BJ (cell line): ENCODE measurements at regions not wholly inside any gene's neighbourhood (a gene's known extent, or its start where the extent isn't known, plus 50 kb on each side); places are given as distances from the start of the nearest gene placed in this dataset.

Experiments
- CTCF ChIA-PET: fragments of 350-600 bp; formaldehyde crosslinking; extraction: SDS; loops from one replicate; lab custom pipeline; 2021; ENCODE audit warnings: antibody characterized with exemption, inconsistent platforms; lab: Yijun Ruan, JAX
- POLR2A ChIA-PET: fragments of 300-600 bp; sonication (Branson Sonifier 250); formaldehyde crosslinking; extraction: SDS; loops from one replicate; lab custom pipeline; 2021; ENCODE audit warnings: antibody characterized with exemption; lab: Charles Lee
- DNase-seq: peaks from one replicate; pipeline ENCODE4 v3.0.0-alpha.2; 2011; ENCODE audit warnings: low read depth
- H3K27me3 ChIP-seq: 2 replicates; pipeline ENCODE4 v1.6.0; 2011; ENCODE audit warnings: low read length; ENCODE audit not compliant: control insufficient read depth, insufficient read depth
- H3K36me3 ChIP-seq: 2 replicates; pipeline ENCODE4 v1.5.1; 2011; ENCODE audit warnings: low read length; ENCODE audit not compliant: control insufficient read depth, insufficient read depth
- H3K4me3 ChIP-seq: 2 replicates; pipeline ENCODE4 v1.5.1; 2011; ENCODE audit warnings: low read depth, mild to moderate bottlenecking, control low read depth, low read length
- TF ChIP-seq, protein P1 (sequence below): IDR thresholded peaks from 2 replicates; pipeline ENCODE4 v1.5.1; 2011; ENCODE audit warnings: low read depth, mild to moderate bottlenecking, control low read depth, inconsistent platforms, low read length, moderate library complexity; ENCODE audit not compliant: insufficient read depth

DNA sequence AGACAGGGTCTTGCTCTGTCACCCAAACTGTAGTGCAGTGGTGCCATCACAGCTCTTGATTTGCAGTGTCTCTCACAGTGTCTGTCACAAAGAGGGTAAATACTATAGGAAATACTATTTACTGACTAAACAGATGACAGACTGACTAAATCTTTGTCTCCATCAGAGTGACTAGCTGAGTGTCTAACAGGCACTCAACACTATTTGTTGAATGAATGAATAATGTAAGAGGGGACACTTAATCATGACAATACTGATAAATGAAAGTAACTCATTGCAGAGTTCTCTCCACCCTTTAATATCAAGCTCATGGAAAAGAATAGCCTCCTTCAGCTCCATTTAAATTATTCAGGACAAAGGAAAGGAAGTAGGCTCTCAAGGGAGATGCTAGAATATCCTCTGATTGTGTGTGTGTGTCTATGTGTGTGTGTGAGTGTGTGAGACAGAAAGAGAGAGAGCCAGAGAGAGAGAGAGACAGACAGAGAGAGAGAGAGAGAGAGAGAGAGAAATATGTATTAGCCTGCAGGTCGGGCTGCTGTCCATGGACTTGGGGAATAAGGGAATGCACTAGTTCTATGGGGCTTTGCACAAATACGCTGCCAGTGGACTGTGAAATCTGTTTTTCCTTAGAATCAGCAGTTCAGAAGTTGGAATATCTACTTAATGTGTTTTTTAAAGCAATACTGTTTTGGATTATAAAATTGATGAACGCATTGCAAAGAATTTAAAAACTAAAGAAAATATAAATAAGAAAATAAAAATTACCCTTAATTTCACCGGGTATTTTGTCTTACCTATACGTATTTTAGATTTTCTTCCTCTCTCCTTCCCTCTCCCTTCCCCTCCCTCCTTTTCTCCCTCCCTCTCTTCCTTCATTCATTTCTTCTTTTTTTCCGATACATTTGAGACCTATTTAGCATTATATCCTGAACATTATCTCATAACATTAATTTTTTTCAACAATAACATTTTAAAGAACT lies 132.9 kb upstream of the LRIG1 start:
- no peak for DNase-seq
- Histone ChIP-seq H3K27me3 (no peaks in the 10 kb centered on the region), H3K4me3 (no peak overlapping the region), H3K36me3 (no peaks in the 10 kb centered on the region)
- CTCF ChIA-PET: interaction anchor here (0.6 to 0.7 kb wide), 2 partner anchors 189 to 315 kb away, joined by 3 read pairs; no protein-coding TSS in a partner anchor
- POLR2A ChIA-PET: no interaction called here
- TF ChIP-seq, protein P1, sequence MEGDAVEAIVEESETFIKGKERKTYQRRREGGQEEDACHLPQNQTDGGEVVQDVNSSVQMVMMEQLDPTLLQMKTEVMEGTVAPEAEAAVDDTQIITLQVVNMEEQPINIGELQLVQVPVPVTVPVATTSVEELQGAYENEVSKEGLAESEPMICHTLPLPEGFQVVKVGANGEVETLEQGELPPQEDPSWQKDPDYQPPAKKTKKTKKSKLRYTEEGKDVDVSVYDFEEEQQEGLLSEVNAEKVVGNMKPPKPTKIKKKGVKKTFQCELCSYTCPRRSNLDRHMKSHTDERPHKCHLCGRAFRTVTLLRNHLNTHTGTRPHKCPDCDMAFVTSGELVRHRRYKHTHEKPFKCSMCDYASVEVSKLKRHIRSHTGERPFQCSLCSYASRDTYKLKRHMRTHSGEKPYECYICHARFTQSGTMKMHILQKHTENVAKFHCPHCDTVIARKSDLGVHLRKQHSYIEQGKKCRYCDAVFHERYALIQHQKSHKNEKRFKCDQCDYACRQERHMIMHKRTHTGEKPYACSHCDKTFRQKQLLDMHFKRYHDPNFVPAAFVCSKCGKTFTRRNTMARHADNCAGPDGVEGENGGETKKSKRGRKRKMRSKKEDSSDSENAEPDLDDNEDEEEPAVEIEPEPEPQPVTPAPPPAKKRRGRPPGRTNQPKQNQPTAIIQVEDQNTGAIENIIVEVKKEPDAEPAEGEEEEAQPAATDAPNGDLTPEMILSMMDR: no peak

DNA sequence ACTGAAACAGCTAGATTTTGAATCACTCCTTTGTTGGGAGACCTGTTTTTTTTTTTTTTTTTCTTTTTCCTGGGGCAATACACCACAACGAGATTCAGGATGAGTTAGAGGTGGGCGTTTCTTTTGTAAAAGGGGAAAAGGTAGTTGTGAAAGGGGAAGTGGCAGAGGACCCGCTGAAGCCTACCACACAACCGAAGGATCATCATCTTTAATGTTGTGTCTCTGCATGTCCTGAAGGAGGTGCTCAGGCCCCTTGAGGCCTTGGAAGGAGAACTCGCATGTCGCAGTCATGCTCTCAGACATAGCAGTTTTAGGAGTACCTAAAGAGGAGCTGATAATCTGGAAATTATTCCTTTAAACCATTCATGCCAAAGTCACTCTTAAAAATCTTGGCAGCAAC lies 137.9 kb upstream of the LRIG1 start:
- ChIA-PET CTCF (no interaction called here), POLR2A (no interaction called here)
- DNase-seq: no peak
- Histone ChIP-seq H3K36me3 (no peaks in the 10 kb centered on the region), H3K27me3 (no peaks in the 10 kb centered on the region), H3K4me3 (no peak overlapping the region)
- TF ChIP-seq, protein P1: no peak

DNA sequence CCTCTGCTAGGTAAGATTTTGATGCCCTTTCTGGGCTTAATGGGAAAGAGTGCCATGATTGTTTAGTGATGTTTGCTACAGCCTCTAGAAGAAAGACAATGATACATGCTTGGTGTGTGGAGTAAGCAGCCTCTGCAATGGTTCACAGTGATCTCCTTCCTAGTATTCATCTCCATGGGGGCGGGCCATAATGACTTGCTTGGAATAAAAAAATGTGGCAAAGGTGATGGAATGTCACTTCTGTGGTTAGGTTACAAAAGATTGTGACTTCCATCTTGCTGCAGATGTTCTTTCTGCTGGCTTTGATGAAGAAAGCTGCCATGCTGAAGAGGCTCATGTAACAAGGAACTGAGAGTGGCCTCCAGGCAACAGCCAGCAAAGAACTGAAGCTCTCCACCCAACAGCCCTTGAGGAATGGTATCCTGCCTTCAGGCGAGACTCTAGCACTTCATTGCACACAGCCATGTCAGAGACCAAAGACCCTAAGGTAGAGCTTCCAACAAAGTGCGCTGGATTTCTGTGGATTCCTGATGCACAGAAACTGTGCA lies 139.1 kb upstream of the LRIG1 start:
- CTCF ChIA-PET: interaction anchor here (0.6 kb wide), 1 partner anchor 21 kb away, joined by 3 read pairs; no protein-coding TSS in a partner anchor
- Histone ChIP-seq H3K4me3 (no peak overlapping the region), H3K27me3 (no peaks in the 10 kb centered on the region), H3K36me3 (no peaks in the 10 kb centered on the region)
- DNase-seq: no peak
- TF ChIP-seq, protein P1: no peak
- POLR2A ChIA-PET: no interaction called here

DNA sequence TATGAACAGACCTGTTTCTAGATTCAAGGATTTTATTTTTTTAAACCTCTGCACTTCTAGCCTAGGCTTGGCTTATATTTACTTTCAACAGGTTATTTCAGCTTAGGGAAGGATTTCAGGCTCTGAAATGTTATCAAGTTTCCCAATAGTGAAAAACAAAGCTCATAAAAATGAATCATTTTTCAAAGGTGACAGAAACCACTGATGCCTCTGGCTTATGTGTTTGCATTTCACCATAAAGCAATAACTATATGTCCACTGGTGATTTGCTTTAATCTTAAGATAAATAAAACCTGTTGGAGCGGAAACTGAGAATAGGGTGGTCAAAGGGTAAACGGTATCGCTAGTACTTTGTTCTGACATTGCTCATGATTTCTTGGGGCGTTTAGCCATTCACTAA lies 141.2 kb upstream of the LRIG1 start:
- POLR2A ChIA-PET: no interaction called here
- no peaks in the 10 kb centered on the region for H3K27me3 ChIP-seq
- DNase-seq: no peak
- CTCF ChIA-PET: interaction anchor here (0.7 to 1.0 kb wide), 2 partner anchors 12 to 16 kb away, joined by 3 to 4 read pairs; no protein-coding TSS in a partner anchor
- TF ChIP-seq, protein P1: no peak
- H3K4me3 ChIP-seq: no peak overlapping the region
- no peaks in the 10 kb centered on the region for H3K36me3 ChIP-seq

DNA sequence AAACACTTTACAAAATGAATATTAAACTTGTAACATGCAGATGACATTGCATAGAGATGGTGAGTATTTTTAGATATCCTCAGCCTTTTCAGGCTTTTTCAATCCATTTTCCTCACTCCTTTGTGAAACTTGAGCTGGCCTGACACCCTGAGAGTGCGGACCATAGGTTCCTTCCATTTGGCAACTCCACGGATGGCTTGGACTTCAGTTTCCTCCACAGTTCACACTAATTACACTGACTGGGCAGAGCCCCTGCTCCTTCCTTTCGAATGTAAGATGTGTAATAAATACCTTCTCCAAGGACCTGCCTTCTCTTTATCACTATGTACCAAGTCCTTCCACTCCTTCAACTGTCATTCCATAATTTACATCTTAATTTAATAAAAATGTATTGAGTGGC lies 141.7 kb upstream of the LRIG1 start:
- CTCF ChIA-PET: interaction anchor here (0.7 to 1.0 kb wide), 2 partner anchors 12 to 17 kb away, joined by 3 to 4 read pairs; no protein-coding TSS in a partner anchor
- no peak overlapping the region for H3K4me3 ChIP-seq
- DNase-seq: no peak
- POLR2A ChIA-PET: no interaction called here
- no peaks in the 10 kb centered on the region for H3K36me3 ChIP-seq
- TF ChIP-seq, protein P1: no peak
- no peaks in the 10 kb centered on the region for H3K27me3 ChIP-seq
